ENCODE measurements at regions not wholly inside any gene's neighbourhood (a gene's known extent, or its start where the extent isn't known, plus 50 kb on each side); places are given as distances from the start of the nearest gene placed in this dataset.

DNA sequence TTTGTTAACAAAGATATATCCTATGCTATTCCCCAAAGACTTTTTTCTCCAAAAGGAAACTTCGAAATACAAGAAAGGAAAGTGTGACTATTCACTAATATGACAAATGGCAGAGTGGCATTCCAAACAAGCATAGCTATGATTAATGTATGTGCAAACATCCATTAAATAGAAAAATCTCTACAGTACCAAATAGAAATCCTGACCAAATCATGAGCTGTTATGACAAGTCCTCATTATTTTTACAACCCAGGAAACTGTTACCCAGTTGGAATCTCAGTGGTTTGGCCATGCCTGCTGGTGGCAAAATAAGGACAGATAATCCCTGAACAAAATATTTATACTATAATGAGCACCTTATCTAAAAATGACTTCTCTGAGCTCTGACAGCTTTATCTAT, 202.1 kb downstream of the SEC23A start:
- Mint-ChIP-seq H3K27me3 (ENCODE audit: low read depth in 3 of 3) (peaks cover under 1 to 3% (median 3%) of the 10 kb centered on the region in 3 donors), H3K4me3 (no peak overlapping the region), H3K9me3 (peaks cover 0 to 4% (median 0%) of the 10 kb centered on the region in 7 donors), H3K36me3 (no peaks in the 10 kb centered on the region), H3K27ac (no peak overlapping the region), H3K4me1 (no peaks in the 10 kb centered on the region)
- no CpG with 5 or more reads among the region's 1 CpG for WGBS (ENCODE audit: insufficient coverage)
- Histone ChIP-seq H3K4me1 (ENCODE audit: control insufficient read depth in 1 of 2, insufficient read depth in 2 of 2, low read length in 2 of 2) (no peaks in the 10 kb centered on the region), H3K79me2 (ENCODE audit: insufficient read depth, low read length) (no peaks in the 10 kb centered on the region), H3K27ac (ENCODE audit: low read depth in 1 of 2, low read length in 2 of 2) (no peak overlapping the region), H3K36me3 (replicated peaks in 1 of 2; ENCODE audit: control insufficient read depth in 1 of 2, insufficient read depth in 2 of 2, low read length in 2 of 2) (no peaks in the 10 kb centered on the region), H3K9ac (ENCODE audit: insufficient read depth, low read length, poor library complexity, severe bottlenecking) (no peak overlapping the region), H3K4me3 (replicated peaks in 1 of 3; ENCODE audit: low read depth in 2 of 3, low read length in 3 of 3) (no peak overlapping the region), H3K27me3 (ENCODE audit: control insufficient read depth in 2 of 2, insufficient read depth in 2 of 2, low read length in 2 of 2) (no peaks in the 10 kb centered on the region), H3K4me2 (replicated peaks; ENCODE audit: extremely low read depth, low read length, poor library complexity, severe bottlenecking) (no peak overlapping the region), H3K9me3 (replicated peaks in 1 of 2; ENCODE audit: control insufficient read depth in 1 of 2, insufficient read depth in 1 of 2, low read length in 2 of 2) (no peaks in the 10 kb centered on the region), H4K20me1 (ENCODE audit: insufficient read depth, low read length) (no peaks in the 10 kb centered on the region), H2AFZ (ENCODE audit: insufficient read depth, low read depth, low read length, poor library complexity, severe bottlenecking) (no peak overlapping the region)
- TF ChIP-seq, protein P1, sequence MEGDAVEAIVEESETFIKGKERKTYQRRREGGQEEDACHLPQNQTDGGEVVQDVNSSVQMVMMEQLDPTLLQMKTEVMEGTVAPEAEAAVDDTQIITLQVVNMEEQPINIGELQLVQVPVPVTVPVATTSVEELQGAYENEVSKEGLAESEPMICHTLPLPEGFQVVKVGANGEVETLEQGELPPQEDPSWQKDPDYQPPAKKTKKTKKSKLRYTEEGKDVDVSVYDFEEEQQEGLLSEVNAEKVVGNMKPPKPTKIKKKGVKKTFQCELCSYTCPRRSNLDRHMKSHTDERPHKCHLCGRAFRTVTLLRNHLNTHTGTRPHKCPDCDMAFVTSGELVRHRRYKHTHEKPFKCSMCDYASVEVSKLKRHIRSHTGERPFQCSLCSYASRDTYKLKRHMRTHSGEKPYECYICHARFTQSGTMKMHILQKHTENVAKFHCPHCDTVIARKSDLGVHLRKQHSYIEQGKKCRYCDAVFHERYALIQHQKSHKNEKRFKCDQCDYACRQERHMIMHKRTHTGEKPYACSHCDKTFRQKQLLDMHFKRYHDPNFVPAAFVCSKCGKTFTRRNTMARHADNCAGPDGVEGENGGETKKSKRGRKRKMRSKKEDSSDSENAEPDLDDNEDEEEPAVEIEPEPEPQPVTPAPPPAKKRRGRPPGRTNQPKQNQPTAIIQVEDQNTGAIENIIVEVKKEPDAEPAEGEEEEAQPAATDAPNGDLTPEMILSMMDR (IDR thresholded peaks at IDR 0.05), result no peak
- intact Hi-C loops (cut with micrococcal nuclease), result no loop called here
- DNase-seq, result no peak

GRCh38 chr14:38887696-38888095, 215.3 kb downstream of the SEC23A start:
- no peaks in the 10 kb centered on the region for H3K9me3 ChIP-seq (replicated peaks in 1 of 2; ENCODE audit: control insufficient read depth in 1 of 2, insufficient read depth in 1 of 2, low read length in 2 of 2)
- no peaks in the 10 kb centered on the region for H3K27me3 ChIP-seq (ENCODE audit: control insufficient read depth in 2 of 2, insufficient read depth in 2 of 2, low read length in 2 of 2)
- Mint-ChIP-seq H3K4me1 (peaks cover 3% of the 10 kb centered on the region), H3K36me3 (no peaks in the 10 kb centered on the region), H3K4me3 (no peak overlapping the region), H3K27ac (peak overlapping the region in 1 of 7 donors; percentile 30), H3K27me3 (ENCODE audit: low read depth in 3 of 3) (peaks cover 0 to 4% (median 4%) of the 10 kb centered on the region in 3 donors), H3K9me3 (peaks cover 0 to 5% (median 0%) of the 10 kb centered on the region in 7 donors)
- no peak overlapping the region for H2AFZ ChIP-seq (ENCODE audit: insufficient read depth, low read depth, low read length, poor library complexity, severe bottlenecking)
- no peaks in the 10 kb centered on the region for H3K4me1 ChIP-seq (ENCODE audit: control insufficient read depth in 1 of 2, insufficient read depth in 2 of 2, low read length in 2 of 2)
- H3K4me3 ChIP-seq (replicated peaks in 1 of 3; ENCODE audit: low read depth in 2 of 3, low read length in 3 of 3), result no peak overlapping the region
- no peaks in the 10 kb centered on the region for H3K79me2 ChIP-seq (ENCODE audit: insufficient read depth, low read length)
- WGBS (ENCODE audit: insufficient coverage), result 100% methylated on average over 1 of the region's 2 CpGs
- DNase-seq, result no peak
- intact Hi-C loops (cut with micrococcal nuclease), result no loop called here
- H4K20me1 ChIP-seq (ENCODE audit: insufficient read depth, low read length), result no peaks in the 10 kb centered on the region
- H3K36me3 ChIP-seq (replicated peaks in 1 of 2; ENCODE audit: control insufficient read depth in 1 of 2, insufficient read depth in 2 of 2, low read length in 2 of 2), result no peaks in the 10 kb centered on the region
- TF ChIP-seq, protein P1 (IDR thresholded peaks at IDR 0.05), result no peak
- H3K27ac ChIP-seq (ENCODE audit: low read depth in 1 of 2, low read length in 2 of 2), result no peak overlapping the region
- no peak overlapping the region for H3K9ac ChIP-seq (ENCODE audit: insufficient read depth, low read length, poor library complexity, severe bottlenecking)
- no peak overlapping the region for H3K4me2 ChIP-seq (replicated peaks; ENCODE audit: extremely low read depth, low read length, poor library complexity, severe bottlenecking)
